GM15510 (cell line): ENCODE measurements at regions not wholly inside any gene's neighbourhood (a gene's known extent, or its start where the extent isn't known, plus 50 kb on each side); places are given as distances from the start of the nearest gene placed in this dataset.

Experiments
- POLR2A ChIP-seq: IDR thresholded peaks from 3 replicates; pipeline ENCODE4 v1.6.1; 2011; ENCODE audit warnings: borderline replicate concordance; ENCODE audit not compliant: insufficient read length; ENCODE audit errors: extremely low read depth

DNA sequence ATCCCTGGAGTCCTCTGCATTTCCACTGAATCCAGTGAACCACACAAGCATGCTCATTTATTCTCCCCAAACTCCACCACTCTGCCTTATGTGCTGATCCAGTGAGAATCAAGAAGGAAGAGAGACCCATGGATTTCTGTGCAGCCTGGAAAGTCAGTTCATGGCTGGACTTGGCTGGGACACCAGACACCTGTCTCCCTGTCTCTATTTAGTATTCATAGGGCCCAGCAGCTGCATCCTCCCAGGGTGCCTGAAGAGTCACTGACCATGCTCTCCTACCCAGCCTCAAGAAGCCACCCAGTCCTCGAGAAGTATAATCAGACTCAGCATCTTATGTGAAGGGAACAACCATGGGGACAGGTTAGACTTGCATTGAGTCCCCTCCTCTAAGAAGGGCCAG lies 83.2 kb downstream of the ZNF280B start:
- no peak for TF ChIP-seq POLR2A

DNA sequence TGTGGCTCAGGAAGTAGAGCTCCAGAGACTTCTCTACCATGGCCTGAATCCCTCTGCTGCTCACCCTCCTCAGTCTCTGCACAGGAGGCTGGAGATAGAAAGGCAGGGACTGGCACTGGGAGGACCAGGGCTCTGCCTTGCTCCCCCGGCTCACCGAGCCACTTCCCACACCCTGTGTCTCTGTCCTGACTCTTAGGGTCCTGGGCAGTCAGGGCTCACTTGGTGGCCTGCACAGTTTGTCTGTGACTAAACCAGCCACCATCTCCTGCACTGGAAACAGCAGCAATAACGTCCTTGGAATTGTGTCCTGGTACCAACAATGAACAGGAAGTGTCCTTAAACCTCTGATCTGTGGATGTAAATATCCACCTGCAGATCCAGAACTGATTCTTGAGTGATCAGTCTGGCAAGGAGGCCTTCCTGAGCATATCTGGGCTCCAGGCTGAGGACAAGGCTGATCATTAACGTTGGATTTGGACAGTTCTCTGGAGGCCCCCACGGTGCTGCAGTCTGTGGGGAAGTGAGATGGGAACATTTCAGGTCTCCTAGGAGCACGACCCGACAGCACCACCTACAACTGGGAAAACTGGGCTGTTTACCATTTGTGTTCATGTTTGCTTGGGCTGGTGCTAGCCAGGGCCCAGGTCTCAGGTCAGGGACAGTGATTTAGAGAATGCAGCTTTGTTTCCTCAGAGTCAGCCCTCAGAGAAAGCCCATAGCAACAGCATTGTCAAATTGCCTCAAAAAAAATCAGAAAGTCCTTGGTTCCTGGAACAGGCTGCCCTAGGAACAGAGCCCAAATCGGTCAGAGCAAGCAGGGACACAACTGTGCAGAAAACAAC lies 82.5 kb downstream of the ZNF280B start:
- no peak for TF ChIP-seq POLR2A

GRCh38 chr22:22427542-22428065 lies 80.9 kb downstream of the ZNF280B start:
- TF ChIP-seq POLR2A = no peak

GRCh38 chr22:22428222-22429098 lies 80.1 kb downstream of the ZNF280B start:
- no peak for TF ChIP-seq POLR2A

GRCh38 chr22:22429369-22430108 lies 79.0 kb downstream of the ZNF280B start:
- TF ChIP-seq POLR2A = no peak

DNA sequence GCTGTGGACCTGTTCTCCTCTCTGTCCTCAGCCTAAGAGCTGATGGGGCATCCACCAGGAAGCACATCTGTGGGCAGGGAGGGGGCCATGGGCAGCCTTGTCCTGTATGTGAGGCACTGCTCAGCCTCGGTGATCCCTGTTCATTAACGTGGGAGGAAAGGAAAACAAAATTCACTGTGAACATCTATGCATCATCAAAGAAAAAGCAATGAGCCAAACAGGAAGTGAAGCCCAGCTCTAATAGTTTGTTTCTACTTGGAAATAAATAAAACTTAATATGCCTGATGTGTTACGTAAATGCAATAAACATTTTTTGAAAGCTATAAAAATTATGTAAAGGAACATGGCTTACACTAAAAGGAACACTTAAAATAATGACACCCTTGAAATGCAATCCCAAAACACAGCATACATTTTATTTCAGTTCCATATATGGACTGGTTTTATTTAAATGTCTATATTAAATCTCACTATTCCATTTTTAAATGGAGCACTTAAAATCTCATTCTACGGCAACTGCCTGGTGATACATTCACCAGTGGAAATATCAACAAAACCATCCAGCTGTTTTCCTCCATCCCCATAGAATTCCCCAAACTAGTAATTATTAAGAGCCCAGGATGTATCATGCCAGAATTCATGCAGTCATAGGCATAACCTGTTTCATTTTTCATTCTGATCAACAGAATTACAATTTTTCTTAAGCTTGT lies 78.3 kb downstream of the ZNF280B start:
- no peak for TF ChIP-seq POLR2A

DNA sequence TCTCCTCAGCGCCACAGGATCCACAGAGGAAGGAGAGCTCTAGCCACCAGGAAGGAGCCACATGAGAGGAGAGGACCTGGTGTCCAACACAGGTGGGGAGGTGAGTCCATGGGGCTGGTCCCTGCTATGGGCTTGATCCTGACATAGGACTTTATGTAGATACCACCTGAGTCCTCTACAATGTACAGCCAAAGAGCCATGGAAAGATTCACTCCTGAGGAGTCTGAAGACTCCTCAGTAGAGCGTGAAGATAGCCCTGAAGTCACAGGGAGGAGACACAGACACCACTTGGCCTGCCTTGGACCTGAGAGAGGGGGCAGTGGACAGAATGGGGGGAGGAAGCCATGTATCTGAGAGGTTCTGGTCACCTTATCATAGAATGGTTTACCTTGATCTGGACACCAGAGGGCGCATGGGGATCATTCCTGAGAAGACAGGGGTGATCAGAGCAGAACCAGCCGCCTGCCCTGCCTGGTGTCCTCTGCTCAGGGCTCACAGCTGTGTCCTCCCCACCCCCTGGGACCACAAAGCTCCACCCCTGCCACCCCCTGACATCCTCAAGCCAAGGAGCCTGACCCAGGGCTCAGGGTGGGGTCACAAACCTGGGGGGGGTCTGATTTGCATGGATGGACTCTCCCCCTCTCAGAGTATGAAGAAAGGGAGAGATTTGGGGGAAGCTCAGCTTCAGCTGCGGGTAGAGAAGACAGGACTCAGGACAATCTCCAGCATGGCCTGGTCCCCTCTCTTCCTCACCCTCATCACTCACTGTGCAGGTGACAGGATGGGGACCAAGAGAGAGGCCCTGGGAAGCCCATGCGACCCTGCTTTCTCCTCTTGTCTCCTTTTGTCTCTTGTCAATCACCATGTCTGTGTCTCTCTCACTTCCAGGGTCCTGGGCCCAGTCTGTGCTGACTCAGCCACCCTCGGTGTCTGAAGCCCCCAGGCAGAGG lies 77.0 kb downstream of the ZNF280B start:
- no peak for TF ChIP-seq POLR2A

DNA sequence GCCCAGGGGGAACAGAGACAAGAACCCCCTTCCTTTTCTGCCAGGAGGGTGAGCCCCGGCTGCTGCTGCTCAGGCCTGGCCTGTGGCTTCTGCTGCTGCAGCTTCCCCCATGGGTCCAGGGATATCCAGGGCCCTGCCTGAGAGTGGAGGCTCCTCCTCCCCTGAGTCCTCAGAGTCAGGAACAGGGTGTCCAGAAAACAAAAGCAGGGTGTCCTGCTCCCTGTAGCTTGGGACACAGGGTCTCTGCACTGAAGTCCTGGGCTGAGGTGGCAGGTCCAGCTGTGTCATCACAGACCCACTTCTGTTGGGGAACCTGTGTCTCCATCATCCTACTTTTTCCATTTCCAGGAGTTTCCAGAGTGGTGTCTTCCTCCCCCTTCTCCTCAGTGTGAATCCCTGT lies 76.1 kb downstream of the ZNF280B start:
- TF ChIP-seq POLR2A = no peak

- TF ChIP-seq POLR2A = no peak
Observed at GRCh38 chr22:22432937-22433336, 75.6 kb downstream of the ZNF280B start.

DNA sequence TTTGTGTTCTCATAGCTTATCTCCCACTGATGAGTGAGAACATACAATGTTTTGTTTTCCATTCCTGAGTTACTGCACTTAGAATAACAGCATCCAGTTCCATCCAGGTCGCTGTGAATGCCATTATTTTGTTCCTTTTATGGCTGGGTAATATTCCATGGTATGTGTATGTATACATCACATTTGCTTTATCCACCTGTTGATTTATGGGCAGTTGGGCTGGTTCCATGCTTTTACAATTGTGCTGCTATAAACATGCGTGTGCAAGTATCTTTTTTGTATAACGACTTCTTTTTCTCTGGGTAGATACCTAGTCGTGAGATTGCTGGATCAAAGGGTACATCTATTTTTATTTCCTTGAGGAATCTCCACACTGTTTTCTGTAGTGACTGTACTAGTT lies 74.8 kb downstream of the ZNF280B start:
- TF ChIP-seq POLR2A = no peak
